ENCODE measurements at regions not wholly inside any gene's neighbourhood (a gene's known extent, or its start where the extent isn't known, plus 50 kb on each side); places are given as distances from the start of the nearest gene placed in this dataset.

DNA sequence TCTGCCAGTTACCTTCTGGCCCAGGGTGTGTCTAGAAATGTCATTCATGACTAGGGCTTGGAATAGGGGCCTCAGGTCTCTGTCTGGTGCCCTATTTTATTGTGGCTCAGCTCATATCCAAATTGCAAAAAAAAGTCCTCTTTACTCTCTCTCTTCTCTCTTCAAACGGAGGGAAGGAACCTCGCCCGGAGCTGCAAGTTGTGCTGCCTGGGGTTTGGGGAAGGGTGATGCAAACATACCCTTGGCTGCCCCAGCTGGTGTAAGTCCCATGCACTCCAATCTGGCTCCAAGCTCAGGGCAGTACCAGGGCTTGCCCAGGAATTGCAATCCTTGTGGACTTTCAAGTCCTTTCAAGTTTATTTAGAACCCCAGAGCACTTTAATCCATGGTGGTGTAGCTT lies 549.6 kb downstream of the PCDH17 start:
- Mint-ChIP-seq H3K27me3 (ENCODE audit: low read depth) (no peaks in the 10 kb centered on the region), H3K4me1 (no peaks in the 10 kb centered on the region), H3K4me3 (no peak overlapping the region), H3K27ac (no peak overlapping the region), H3K36me3 (ENCODE audit: insufficient read depth in 1 of 3, low read depth in 3 of 3) (peaks cover 0 to 2% (median 0%) of the 10 kb centered on the region in 3 experiments; a peak in 2 of 7 replicates), H3K9me3 (no peaks in the 10 kb centered on the region; a peak in 1 of 5 replicates)
- Histone ChIP-seq H2BK5ac (ENCODE audit: insufficient read length, low read length) (no peak overlapping the region), H2BK20ac (ENCODE audit: low read depth, low read length, poor library complexity, severe bottlenecking) (no peak overlapping the region), H3K79me2 (ENCODE audit: insufficient read depth, low read length) (no peaks in the 10 kb centered on the region), H2AK5ac (ENCODE audit: insufficient read length, low read length) (no peak overlapping the region), H3K4me1 (ENCODE audit: insufficient read depth, low read length) (no peaks in the 10 kb centered on the region), H3K23ac (ENCODE audit: insufficient read length, low read depth, low read length) (no peak overlapping the region), H3K56ac (ENCODE audit: insufficient read length, low read depth, low read length) (no peak overlapping the region), H3K14ac (ENCODE audit: insufficient read depth, low read length) (no peak overlapping the region), H4K20me1 (ENCODE audit: control insufficient read depth, insufficient read depth, insufficient read length) (no peaks in the 10 kb centered on the region), H3K9ac (ENCODE audit: extremely low read depth, insufficient read length, low read length) (no peak overlapping the region), H2BK120ac (ENCODE audit: low read depth, low read length, poor library complexity, severe bottlenecking) (no peak overlapping the region), H3K18ac (ENCODE audit: insufficient read length, low read depth, low read length) (no peak overlapping the region), H2BK15ac (ENCODE audit: low read depth, low read length) (no peak overlapping the region), H3T11ph (ENCODE audit: low read length) (no peak overlapping the region), H4K5ac (ENCODE audit: insufficient read length, low read depth, low read length) (no peak overlapping the region), H3K27me3 (ENCODE audit: insufficient read depth, low read length) (no peaks in the 10 kb centered on the region), H4K8ac (replicated peaks; ENCODE audit: insufficient read length, low read depth, low read length) (no peak overlapping the region), H3K27ac (ENCODE audit: insufficient read length, low read depth, low read length) (no peak overlapping the region), H3K9me3 (ENCODE audit: control insufficient read depth, low read depth, low read length) (no peaks in the 10 kb centered on the region), H3K23me2 (ENCODE audit: insufficient read length, low read depth, low read length, poor library complexity, severe bottlenecking) (no peaks in the 10 kb centered on the region), H3K79me1 (ENCODE audit: insufficient read depth, low read depth, low read length, poor library complexity, severe bottlenecking) (no peaks in the 10 kb centered on the region), H2AFZ (ENCODE audit: low read length) (no peak overlapping the region), H4K91ac (ENCODE audit: insufficient read length, low read depth, low read length) (no peak overlapping the region), H2BK12ac (ENCODE audit: insufficient read length, low read depth, low read length) (no peak overlapping the region), H3K4ac (ENCODE audit: low read depth, low read length) (no peak overlapping the region), H3K4me2 (ENCODE audit: insufficient read depth, insufficient read length, low read length) (no peak overlapping the region)
- WGBS (ENCODE audit: extremely low coverage, insufficient read length, low lambda C conversion rate), result no CpG with 5 or more reads among the region's 3 CpGs
- TF ChIP-seq, protein P1, sequence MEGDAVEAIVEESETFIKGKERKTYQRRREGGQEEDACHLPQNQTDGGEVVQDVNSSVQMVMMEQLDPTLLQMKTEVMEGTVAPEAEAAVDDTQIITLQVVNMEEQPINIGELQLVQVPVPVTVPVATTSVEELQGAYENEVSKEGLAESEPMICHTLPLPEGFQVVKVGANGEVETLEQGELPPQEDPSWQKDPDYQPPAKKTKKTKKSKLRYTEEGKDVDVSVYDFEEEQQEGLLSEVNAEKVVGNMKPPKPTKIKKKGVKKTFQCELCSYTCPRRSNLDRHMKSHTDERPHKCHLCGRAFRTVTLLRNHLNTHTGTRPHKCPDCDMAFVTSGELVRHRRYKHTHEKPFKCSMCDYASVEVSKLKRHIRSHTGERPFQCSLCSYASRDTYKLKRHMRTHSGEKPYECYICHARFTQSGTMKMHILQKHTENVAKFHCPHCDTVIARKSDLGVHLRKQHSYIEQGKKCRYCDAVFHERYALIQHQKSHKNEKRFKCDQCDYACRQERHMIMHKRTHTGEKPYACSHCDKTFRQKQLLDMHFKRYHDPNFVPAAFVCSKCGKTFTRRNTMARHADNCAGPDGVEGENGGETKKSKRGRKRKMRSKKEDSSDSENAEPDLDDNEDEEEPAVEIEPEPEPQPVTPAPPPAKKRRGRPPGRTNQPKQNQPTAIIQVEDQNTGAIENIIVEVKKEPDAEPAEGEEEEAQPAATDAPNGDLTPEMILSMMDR (conservative IDR thresholded peaks at IDR 0.05), result no peak
- DNase-seq, result no peak
